DND-41 (cell line): ENCODE measurements at regions not wholly inside any gene's neighbourhood (a gene's known extent, or its start where the extent isn't known, plus 50 kb on each side); places are given as distances from the start of the nearest gene placed in this dataset.
"Not testable (repeated sequence)": the region's sequence is repeated elsewhere in the genome, so short reads cannot be mapped to it uniquely, and the experiment has no call there.

ENCODE experiments used
- EZH2 ChIP-seq: IDR thresholded peaks from 3 replicates; pipeline ENCODE4 v1.6.1; 2012; ENCODE audit warnings: borderline replicate concordance, low read depth, mild to moderate bottlenecking, moderate library complexity, low read length, inconsistent platforms; ENCODE audit not compliant: severe bottlenecking
- TF ChIP-seq, protein P1 (sequence below): IDR thresholded peaks from 2 replicates; pipeline ENCODE4 v1.5.1; 2012; ENCODE audit warnings: borderline replicate concordance, low read length, moderate library complexity, mild to moderate bottlenecking; ENCODE audit not compliant: poor library complexity, severe bottlenecking; ENCODE audit errors: extremely low read depth

DNA sequence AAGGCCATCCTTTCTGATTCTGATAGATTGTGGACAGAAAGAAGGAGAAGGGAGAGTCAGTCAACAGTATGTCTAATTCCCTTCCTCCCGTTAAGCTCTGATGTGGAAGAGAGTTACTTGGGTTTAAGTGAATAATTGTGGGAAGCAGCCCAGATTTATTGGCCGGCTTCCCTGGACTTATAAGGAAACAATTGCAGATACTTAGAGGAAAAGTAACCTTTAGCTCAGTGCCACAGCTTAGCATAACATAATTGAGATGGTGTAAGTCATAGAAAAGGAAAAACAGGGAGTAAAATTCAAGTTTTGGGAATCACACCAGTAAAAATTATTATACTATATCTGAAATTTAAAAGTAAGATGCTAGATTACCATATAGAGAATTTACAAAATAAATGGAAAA, 1475.8 kb downstream of the KHDRBS2 start:
- TF ChIP-seq, protein P1, sequence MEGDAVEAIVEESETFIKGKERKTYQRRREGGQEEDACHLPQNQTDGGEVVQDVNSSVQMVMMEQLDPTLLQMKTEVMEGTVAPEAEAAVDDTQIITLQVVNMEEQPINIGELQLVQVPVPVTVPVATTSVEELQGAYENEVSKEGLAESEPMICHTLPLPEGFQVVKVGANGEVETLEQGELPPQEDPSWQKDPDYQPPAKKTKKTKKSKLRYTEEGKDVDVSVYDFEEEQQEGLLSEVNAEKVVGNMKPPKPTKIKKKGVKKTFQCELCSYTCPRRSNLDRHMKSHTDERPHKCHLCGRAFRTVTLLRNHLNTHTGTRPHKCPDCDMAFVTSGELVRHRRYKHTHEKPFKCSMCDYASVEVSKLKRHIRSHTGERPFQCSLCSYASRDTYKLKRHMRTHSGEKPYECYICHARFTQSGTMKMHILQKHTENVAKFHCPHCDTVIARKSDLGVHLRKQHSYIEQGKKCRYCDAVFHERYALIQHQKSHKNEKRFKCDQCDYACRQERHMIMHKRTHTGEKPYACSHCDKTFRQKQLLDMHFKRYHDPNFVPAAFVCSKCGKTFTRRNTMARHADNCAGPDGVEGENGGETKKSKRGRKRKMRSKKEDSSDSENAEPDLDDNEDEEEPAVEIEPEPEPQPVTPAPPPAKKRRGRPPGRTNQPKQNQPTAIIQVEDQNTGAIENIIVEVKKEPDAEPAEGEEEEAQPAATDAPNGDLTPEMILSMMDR: not testable (repeated sequence)
- TF ChIP-seq EZH2: not testable (repeated sequence)
